ENCODE measurements at regions not wholly inside any gene's neighbourhood (a gene's known extent, or its start where the extent isn't known, plus 50 kb on each side); places are given as distances from the start of the nearest gene placed in this dataset.
"Not testable (repeated sequence)": the region's sequence is repeated elsewhere in the genome, so short reads cannot be mapped to it uniquely, and the experiment has no call there.

DNA sequence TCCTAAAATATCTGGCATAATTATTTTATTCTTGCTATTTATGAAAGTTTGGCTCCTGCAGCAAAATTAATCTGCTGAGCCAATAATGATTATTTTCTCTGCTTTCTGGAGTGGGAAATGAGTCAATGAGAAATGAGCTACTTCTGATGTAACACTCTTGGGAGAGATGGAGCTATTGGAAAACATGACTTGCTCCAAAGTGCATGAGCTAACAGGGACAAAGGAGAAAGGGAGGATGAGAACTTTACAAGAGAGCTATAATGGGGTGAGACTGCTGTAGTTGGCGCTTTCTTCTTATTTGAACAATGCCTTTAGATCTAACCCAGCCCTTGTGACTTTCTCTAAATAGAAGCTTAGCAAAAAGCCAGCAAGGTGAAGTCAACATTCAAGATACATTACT, 615.1 kb downstream of the ANKRD50 start:
- intact Hi-C loops (cut with DNase I) = no loop called here
- no peak for DNase-seq
- ATAC-seq (ENCODE audit: poor library complexity) = peak; percentile 82

DNA sequence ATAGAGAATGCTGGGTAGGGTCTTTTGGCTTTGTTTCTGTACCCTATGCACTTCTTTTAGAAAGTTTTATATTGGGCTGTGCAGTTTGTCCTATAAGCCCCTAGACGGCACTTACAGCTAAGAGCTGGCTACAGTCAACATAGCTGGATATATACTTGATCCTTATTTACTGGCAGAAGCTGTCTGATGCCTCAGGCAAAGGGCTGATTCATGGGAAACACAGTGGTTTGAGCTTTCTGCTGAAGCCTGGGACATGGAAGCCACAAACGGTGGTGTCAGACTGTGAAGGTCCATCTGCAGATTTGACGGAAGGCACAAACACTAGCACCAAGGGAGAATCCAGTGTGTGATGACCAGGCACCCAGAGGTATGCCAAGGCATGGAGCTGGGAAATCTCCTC, 608.4 kb downstream of the ANKRD50 start:
- DNase-seq = no peak
- ATAC-seq (ENCODE audit: poor library complexity) = no peak
- intact Hi-C loops (cut with DNase I) = no loop called here

GRCh38 chr4:124104628-124105027, 607.9 kb downstream of the ANKRD50 start:
- intact Hi-C loops (cut with DNase I) = no loop called here
- DNase-seq (no peak), ATAC-seq (ENCODE audit: poor library complexity) (no peak)

GRCh38 chr4:124105212-124105611, 607.3 kb downstream of the ANKRD50 start:
- DNase-seq (no peak), ATAC-seq (ENCODE audit: poor library complexity) (no peak)
- intact Hi-C loops (cut with DNase I) = no loop called here

DNA sequence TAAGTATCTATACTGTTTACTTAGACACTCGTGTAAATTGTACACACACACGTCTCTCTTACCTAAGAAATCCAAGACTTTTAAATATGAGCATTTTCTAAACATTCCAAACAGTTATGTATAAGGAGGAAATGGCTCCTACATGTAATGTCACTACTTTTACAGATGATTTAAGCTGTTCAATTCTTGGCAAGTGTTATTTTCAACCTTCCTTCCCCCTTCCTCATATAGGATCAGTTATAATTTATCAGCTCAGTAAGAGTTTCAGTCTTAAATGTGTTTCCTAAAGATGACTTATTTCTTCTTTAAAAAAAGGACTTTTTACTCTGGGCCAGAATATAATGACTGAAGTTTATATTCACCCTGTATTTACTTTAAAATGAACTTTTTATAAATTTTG, 601.1 kb downstream of the ANKRD50 start:
- DNase-seq (no peak), ATAC-seq (ENCODE audit: poor library complexity) (no peak)
- intact Hi-C loops (cut with DNase I) = loop anchor here (5.0 to 10.0 kb wide), 2 partner anchors 344 to 1007 kb away; no protein-coding TSS in a partner anchor

DNA sequence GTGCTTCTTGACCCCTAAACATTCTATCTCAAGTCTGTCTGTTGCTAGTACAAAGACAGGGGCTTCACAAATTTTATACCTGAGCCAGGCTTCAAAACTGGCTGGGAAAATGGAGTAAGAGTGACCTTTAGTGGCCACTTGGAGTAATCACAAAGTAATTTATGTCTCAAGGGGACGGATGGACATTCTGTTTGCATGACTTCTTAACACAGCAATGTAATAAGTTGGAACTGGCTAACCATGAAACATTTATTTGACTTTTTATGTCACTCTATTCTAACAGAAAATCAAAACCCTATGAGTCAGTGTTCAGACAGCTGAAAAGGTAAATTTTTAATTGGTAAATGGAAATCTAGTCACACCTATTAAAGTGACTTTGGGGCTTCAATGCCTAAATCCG, 600.6 kb downstream of the ANKRD50 start:
- intact Hi-C loops (cut with DNase I) = loop anchor here (5.0 to 10.0 kb wide), 2 partner anchors 345 to 1007 kb away; no protein-coding TSS in a partner anchor
- ATAC-seq (ENCODE audit: poor library complexity) = peak; percentile 96
- DNase-seq = no peak

DNA sequence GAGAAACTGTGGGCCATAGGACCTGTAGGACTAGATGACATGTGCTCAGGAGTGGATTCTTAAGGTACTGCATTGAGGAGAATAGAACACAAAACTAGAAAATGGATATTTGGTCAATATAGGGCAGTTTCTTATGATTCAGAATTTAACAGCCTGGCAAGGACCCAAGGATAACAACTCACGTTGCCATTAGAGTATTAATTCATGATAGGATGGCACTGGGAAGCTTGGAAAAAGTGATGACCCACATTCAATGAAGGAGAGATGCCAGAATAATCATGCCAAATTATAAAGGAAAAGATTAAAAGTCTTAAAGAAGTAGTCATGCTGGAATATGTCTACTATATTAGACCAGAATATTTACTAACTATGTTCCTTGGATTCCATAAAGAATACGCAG, 594.5 kb downstream of the ANKRD50 start:
- DNase-seq = no peak
- no peak for ATAC-seq (ENCODE audit: poor library complexity)
- intact Hi-C loops (cut with DNase I) = loop anchor here (10.0 kb wide), 1 partner anchor 1013 kb away; no protein-coding TSS in a partner anchor

GRCh38 chr4:124121461-124121971, 591.0 kb downstream of the ANKRD50 start:
- no peak for ATAC-seq (ENCODE audit: poor library complexity)
- intact Hi-C loops (cut with DNase I) = no loop called here
- no peak for DNase-seq

- ATAC-seq (ENCODE audit: poor library complexity) (no peak), DNase-seq (no peak)
- intact Hi-C loops (cut with DNase I) = no loop called here
Measured at GRCh38 chr4:124123181-124123580, 589.4 kb downstream of the ANKRD50 start.

DNA sequence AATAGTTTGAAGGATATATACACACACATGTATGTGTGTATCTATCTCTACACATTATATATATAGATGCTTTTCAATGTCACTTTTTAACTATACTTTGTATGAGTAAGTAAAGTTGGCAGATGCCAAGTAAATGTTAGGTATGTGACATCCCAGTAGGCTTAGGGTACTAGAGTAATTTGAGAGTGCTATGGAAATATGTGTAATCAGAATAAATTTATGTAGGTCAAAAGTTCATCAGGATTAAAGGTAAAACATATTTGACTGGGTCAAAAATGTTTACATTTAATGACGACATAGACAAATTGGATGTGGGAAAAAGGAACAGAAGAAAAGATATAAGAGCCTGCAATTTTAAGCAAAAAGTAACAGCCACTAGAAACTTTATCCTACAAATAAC, 588.8 kb downstream of the ANKRD50 start:
- DNase-seq (no peak), ATAC-seq (ENCODE audit: poor library complexity) (no peak)
- intact Hi-C loops (cut with DNase I) = no loop called here

GRCh38 chr4:124131324-124131723, 581.2 kb downstream of the ANKRD50 start:
- DNase-seq; ATAC-seq (ENCODE audit: poor library complexity); intact Hi-C loops (cut with DNase I): not testable (repeated sequence)

DNA sequence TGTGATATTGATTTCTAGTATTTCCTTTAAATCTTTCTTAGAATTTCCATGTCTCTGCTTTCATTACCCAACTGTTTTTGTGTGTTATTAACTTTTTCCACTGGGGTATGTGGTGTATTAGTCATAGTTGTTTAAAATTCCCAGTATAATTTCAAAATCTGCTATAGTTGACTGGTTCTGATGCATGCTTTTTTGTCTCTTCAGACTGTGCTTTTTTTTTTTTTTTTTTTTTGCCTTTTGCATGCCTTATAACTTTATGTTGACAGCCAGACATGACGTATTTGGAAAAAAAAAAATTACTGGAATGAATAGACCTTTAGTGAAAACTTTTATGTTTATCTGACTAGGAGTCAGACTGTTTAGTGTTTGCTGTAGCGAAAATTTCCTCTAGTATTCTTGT, 580.4 kb downstream of the ANKRD50 start:
- intact Hi-C loops (cut with DNase I) = no loop called here

DNA sequence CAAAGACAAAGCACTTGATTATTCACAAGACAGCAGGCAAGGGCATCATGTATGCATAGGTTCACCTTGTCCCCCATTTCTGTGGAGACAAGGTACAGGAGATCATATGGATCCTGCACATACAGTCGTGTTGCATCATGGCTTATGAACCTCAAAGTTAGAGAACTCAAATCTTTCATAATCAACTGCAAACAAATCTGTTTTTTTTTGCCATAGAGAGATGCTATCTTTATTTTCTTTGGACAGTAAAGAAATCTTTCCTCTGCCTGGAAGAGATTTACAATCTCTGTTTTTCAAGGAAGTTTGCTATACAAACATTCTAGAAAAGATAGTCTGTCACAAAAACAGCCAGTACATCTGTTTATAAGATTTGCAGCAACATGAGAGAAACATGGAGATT, 578.8 kb downstream of the ANKRD50 start:
- DNase-seq (no peak), ATAC-seq (ENCODE audit: poor library complexity) (no peak)
- intact Hi-C loops (cut with DNase I) = no loop called here

More for the DNA sequence above, 580.4 kb downstream of the ANKRD50 start:
- no peak for ATAC-seq (ENCODE audit: poor library complexity)
- DNase-seq = no peak

DNA sequence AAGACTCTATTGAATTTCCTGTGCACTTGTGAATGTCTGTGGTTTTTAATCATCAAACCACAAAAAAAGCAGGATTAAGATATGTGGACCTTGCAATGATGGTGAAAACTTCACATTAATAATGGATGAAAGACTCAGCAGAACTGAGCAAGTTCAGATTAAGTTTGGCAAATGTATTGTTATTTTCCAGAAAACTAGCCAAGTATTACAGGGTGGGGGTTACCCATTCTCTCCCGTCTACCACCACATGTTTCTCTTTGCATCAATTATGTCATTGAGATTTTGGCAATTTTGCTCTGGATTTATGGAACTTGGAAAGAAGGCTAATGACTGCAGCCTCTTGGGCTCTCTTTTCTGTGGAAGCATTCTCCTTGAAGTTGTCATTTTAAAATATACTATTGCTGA, 577.1 kb downstream of the ANKRD50 start:
- intact Hi-C loops (cut with DNase I) = no loop called here
- DNase-seq = no peak
- ATAC-seq (ENCODE audit: poor library complexity) = no peak

DNA sequence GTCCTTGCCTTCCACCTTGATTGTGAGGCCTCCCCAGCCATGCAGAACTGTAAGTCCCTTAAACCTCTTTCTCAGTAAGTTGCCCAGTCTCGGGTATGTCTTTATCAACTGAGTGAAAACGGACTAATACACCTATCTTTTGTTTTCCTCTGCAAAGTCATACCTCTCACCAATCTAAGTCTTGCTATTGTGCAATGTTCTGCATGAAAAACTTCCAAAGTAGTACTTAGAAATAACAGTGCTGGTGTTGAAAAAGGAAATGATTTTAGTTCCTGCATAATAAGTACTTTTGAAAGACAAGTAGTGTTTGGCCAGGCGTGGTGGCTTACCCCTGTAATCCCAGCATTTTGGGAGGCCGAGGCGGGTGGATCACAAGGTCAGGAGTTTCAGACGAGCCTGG, 573.5 kb downstream of the ANKRD50 start:
- intact Hi-C loops (cut with DNase I) = no loop called here
- DNase-seq (no peak), ATAC-seq (ENCODE audit: poor library complexity) (no peak)

GRCh38 chr4:124143632-124144031, 568.9 kb downstream of the ANKRD50 start:
- DNase-seq (no peak), ATAC-seq (ENCODE audit: poor library complexity) (no peak)
- intact Hi-C loops (cut with DNase I) = no loop called here

DNA sequence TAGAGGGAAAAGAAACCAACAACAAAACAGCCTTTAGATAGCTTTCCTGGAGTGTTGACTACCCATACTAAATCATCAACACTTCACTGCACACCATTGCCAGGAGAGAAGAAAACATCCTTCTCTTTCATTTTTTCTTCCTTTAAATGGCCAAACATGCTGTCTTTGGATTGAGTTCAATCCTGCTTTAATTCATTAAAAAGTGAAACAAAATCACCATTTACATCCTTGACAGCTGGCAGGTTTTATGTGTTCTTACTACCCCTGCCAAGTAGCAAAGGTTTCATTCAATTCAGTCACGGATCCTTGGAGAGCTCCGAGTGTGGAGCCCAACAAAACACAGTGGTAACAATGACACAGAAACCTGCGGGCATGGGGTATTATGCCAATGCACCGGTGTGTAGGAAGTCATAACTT, 568.3 kb downstream of the ANKRD50 start:
- no peak for DNase-seq
- intact Hi-C loops (cut with DNase I) = no loop called here
- peak; percentile 45 for ATAC-seq (ENCODE audit: poor library complexity)

GRCh38 chr4:124146068-124146467, 566.5 kb downstream of the ANKRD50 start:
- intact Hi-C loops (cut with DNase I) = no loop called here
- ATAC-seq (ENCODE audit: poor library complexity) (peak; percentile 51), DNase-seq (no peak)

DNA sequence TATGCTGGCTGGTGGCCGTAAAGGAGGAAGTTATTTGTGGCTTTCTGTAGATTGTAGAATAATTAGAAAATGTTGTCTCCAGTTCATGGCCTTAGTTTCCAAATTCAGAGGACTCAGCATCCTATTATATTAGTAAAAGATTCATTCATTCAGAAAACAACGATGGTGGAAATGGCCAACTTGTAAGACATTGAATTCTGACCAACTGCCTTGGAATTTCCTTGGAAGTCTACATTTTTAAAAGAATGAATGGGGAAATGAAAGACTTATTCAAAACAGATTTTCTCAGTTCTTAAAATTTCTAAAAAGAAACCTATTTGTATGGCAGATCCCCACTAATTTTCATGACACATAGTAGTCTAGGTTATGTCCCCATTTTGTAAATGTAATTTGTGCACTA, 561.5 kb downstream of the ANKRD50 start:
- no peak for ATAC-seq (ENCODE audit: poor library complexity)
- intact Hi-C loops (cut with DNase I) = no loop called here
- no peak for DNase-seq

GRCh38 chr4:124152132-124152531, 560.4 kb downstream of the ANKRD50 start:
- DNase-seq (no peak), ATAC-seq (ENCODE audit: poor library complexity) (no peak)
- intact Hi-C loops (cut with DNase I) = no loop called here

DNA sequence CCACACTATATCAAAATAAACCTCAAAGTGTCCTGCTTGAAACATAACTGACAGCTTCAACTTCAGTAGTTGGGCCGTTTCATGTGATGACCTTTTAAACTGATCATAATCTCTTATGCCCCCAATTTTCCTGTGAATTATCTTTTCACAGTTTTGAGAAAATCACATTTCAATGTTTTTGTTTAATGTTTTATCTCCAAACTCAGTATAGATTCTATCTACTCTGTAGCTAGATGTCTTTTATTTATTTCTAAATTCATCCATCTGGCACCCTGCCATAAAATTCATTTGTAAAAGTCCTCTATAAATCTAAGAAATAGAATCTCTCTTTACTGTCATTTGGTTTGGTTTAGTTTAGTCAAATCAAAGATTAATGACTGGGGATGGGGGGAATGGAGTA, 557.3 kb downstream of the ANKRD50 start:
- intact Hi-C loops (cut with DNase I) = no loop called here
- DNase-seq (no peak), ATAC-seq (ENCODE audit: poor library complexity) (no peak)

Data from Right ventricle myocardium superior (tissue), 1 donor.